ENCODE measurements at regions not wholly inside any gene's neighbourhood (a gene's known extent, or its start where the extent isn't known, plus 50 kb on each side); places are given as distances from the start of the nearest gene placed in this dataset.

- FAIRE-seq, result no peak
- no peak overlapping the region for H3K9ac ChIP-seq (ENCODE audit: insufficient read depth in 1 of 2, low read depth in 2 of 2, low read length in 2 of 2)
- H3K4me3 ChIP-seq, result no peak overlapping the region
- ATAC-seq, result no peak
- in situ Hi-C loops (cut with MboI) (no loop called here), intact Hi-C loops (cut with micrococcal nuclease) (no loop called here)
- H4K20me1 ChIP-seq (replicated peaks; ENCODE audit: control insufficient read depth, insufficient read depth, low read length), result no peaks in the 10 kb centered on the region
- no peaks in the 10 kb centered on the region for H3K79me2 ChIP-seq (ENCODE audit: control insufficient read depth, insufficient read depth, low read length)
- no peaks in the 10 kb centered on the region for H3K4me1 ChIP-seq (replicated peaks in 1 of 2; ENCODE audit: control insufficient read depth in 2 of 2, insufficient read depth in 2 of 2, low read length in 2 of 2)
- H3K9me3 ChIP-seq (replicated peaks; ENCODE audit: control insufficient read depth, insufficient read depth, low read depth, low read length), result no peaks in the 10 kb centered on the region
- BruUV-seq (replicated peaks), result no TSS peak
- TF ChIP-seq HMBOX1 (IDR thresholded peaks at IDR 0.05), result no peak
- TF ChIP-seq CREB3 (tag; conservative IDR thresholded peaks at IDR 0.05; ENCODE audit: low read depth), result no peak
- CTCF ChIA-PET (ENCODE audit: low intra/inter-chr PET ratio), result no interaction called here
- H3K9me1 ChIP-seq (ENCODE audit: control insufficient read depth, insufficient read depth, low read length), result no peaks in the 10 kb centered on the region
- H3K36me3 ChIP-seq (ENCODE audit: control insufficient read depth, insufficient read depth, low read length), result no peaks in the 10 kb centered on the region
- no peak for DNase-seq (ENCODE audit: extremely low read depth in 1 of 4, low spot score in 3 of 4)
- POLR2A ChIA-PET, result interaction anchor here (0.6 kb wide), 1 partner anchor 154 kb away, joined by 4 read pairs; no protein-coding TSS in a partner anchor
- H2AFZ ChIP-seq (ENCODE audit: low read depth, low read length), result no peak overlapping the region
- H3K27ac ChIP-seq (ENCODE audit: extremely low read depth, low read depth, low read length), result no peak overlapping the region
- WGBS (ENCODE audit: insufficient coverage, low coverage, missing lambda C conversion rate), result 0% methylated on average over 4 of the region's 4 CpGs
- no peak overlapping the region for H3K4me2 ChIP-seq (ENCODE audit: insufficient read depth, low read length)
- H3K27me3 ChIP-seq (ENCODE audit: control insufficient read depth in 2 of 2, insufficient read depth in 2 of 2, low read length in 2 of 2), result no peaks in the 10 kb centered on the region
Measured at GRCh38 chr18:60188958-60189357, 183.6 kb downstream of the MC4R start.

GRCh38 chr18:60182223-60182622, 190.4 kb downstream of the MC4R start:
- no peak overlapping the region for H2AFZ ChIP-seq (ENCODE audit: low read depth, low read length)
- no peaks in the 10 kb centered on the region for H3K9me3 ChIP-seq (replicated peaks; ENCODE audit: control insufficient read depth, insufficient read depth, low read depth, low read length)
- ATAC-seq (no peak), DNase-seq (ENCODE audit: extremely low read depth in 1 of 4, low spot score in 3 of 4) (no peak), FAIRE-seq (no peak)
- no peaks in the 10 kb centered on the region for H3K9me1 ChIP-seq (ENCODE audit: control insufficient read depth, insufficient read depth, low read length)
- no peaks in the 10 kb centered on the region for H3K79me2 ChIP-seq (ENCODE audit: control insufficient read depth, insufficient read depth, low read length)
- H3K9ac ChIP-seq (ENCODE audit: insufficient read depth in 1 of 2, low read depth in 2 of 2, low read length in 2 of 2), result no peak overlapping the region
- no TSS peak for BruUV-seq (replicated peaks)
- no peak overlapping the region for H3K4me3 ChIP-seq
- H3K27ac ChIP-seq (ENCODE audit: extremely low read depth, low read depth, low read length), result no peak overlapping the region
- CTCF ChIA-PET (ENCODE audit: low intra/inter-chr PET ratio), result no interaction called here
- no peak overlapping the region for H3K4me2 ChIP-seq (ENCODE audit: insufficient read depth, low read length)
- POLR2A ChIA-PET, result no interaction called here
- no peaks in the 10 kb centered on the region for H3K4me1 ChIP-seq (replicated peaks in 1 of 2; ENCODE audit: control insufficient read depth in 2 of 2, insufficient read depth in 2 of 2, low read length in 2 of 2)
- in situ Hi-C loops (cut with MboI) (no loop called here), intact Hi-C loops (cut with micrococcal nuclease) (no loop called here)
- 0% methylated on average over 1 of the region's 1 CpG for whole genome bisulfite sequencing (ENCODE audit: insufficient coverage, low coverage, missing lambda C conversion rate)
- H4K20me1 ChIP-seq (replicated peaks; ENCODE audit: control insufficient read depth, insufficient read depth, low read length), result no peaks in the 10 kb centered on the region
- H3K27me3 ChIP-seq (ENCODE audit: control insufficient read depth in 2 of 2, insufficient read depth in 2 of 2, low read length in 2 of 2), result no peaks in the 10 kb centered on the region
- no peaks in the 10 kb centered on the region for H3K36me3 ChIP-seq (ENCODE audit: control insufficient read depth, insufficient read depth, low read length)
- TF ChIP-seq TAL1 (IDR thresholded peaks at IDR 0.05) (no peak), NR0B1 (IDR thresholded peaks at IDR 0.05; ENCODE audit: partially characterized antibody) (no peak), GTF3C2 (IDR thresholded peaks at IDR 0.05; ENCODE audit: borderline replicate concordance, extremely low read depth, insufficient read length) (no peak), ZNF77 (CRISPR knock-in tag; IDR thresholded peaks at IDR 0.05) (no peak)

Measured in K562 (cell line).